ENCODE measurements at regions not wholly inside any gene's neighbourhood (a gene's known extent, or its start where the extent isn't known, plus 50 kb on each side); places are given as distances from the start of the nearest gene placed in this dataset.

GRCh38 chr17:13688716-13689115 is 87.0 kb upstream of the HS3ST3A1 start:
- POLR2A ChIA-PET = no interaction called here
- TF ChIP-seq L3MBTL2 (conservative IDR thresholded peaks at IDR 0.05) = no peak
- TF ChIP-seq SUZ12 (IDR thresholded peaks at IDR 0.05) = no peak
- no peak for TF ChIP-seq HDGF (IDR thresholded peaks at IDR 0.05; ENCODE audit: borderline replicate concordance)
- no peak for TF ChIP-seq CTBP1 (IDR thresholded peaks at IDR 0.05; ENCODE audit: borderline replicate concordance)
- TF ChIP-seq FOXK2 (IDR thresholded peaks at IDR 0.05) = no peak
- TF ChIP-seq ARNT (IDR thresholded peaks at IDR 0.05) = no peak
- no peak for TF ChIP-seq TARDBP (IDR thresholded peaks at IDR 0.05)
- TF ChIP-seq ZNF384 (IDR thresholded peaks at IDR 0.05) = no peak
- no peak for TF ChIP-seq BHLHE40 (IDR thresholded peaks at IDR 0.05; ENCODE audit: borderline replicate concordance)
- TF ChIP-seq PKNOX1 (IDR thresholded peaks at IDR 0.05) = no peak
- TF ChIP-seq FOXM1 (IDR thresholded peaks at IDR 0.05; ENCODE audit: borderline replicate concordance) = no peak
- no peak for TF ChIP-seq ELF4 (IDR thresholded peaks at IDR 0.05)
- no peak for TF ChIP-seq SP1 (IDR thresholded peaks at IDR 0.05)
- no peak for TF ChIP-seq NFRKB (IDR thresholded peaks at IDR 0.05)
- CTCF ChIA-PET = no interaction called here
- DNase-seq (ENCODE audit: extremely low spot score) = no peak

- TF ChIP-seq LEF1 (IDR thresholded peaks at IDR 0.05; ENCODE audit: borderline replicate concordance) (no peak), FOXM1 (IDR thresholded peaks at IDR 0.05; ENCODE audit: borderline replicate concordance) (no peak), FOXK2 (IDR thresholded peaks at IDR 0.05) (no peak), FOXA1 (IDR thresholded peaks at IDR 0.05) (no peak), CTBP1 (IDR thresholded peaks at IDR 0.05; ENCODE audit: borderline replicate concordance) (no peak), TARDBP (IDR thresholded peaks at IDR 0.05) (no peak), PKNOX1 (IDR thresholded peaks at IDR 0.05) (no peak), L3MBTL2 (conservative IDR thresholded peaks at IDR 0.05) (no peak), SUZ12 (IDR thresholded peaks at IDR 0.05) (no peak), ZNF384 (IDR thresholded peaks at IDR 0.05) (no peak), NFRKB (IDR thresholded peaks at IDR 0.05) (no peak), ELF4 (IDR thresholded peaks at IDR 0.05) (no peak), ARNT (IDR thresholded peaks at IDR 0.05) (no peak), BHLHE40 (IDR thresholded peaks at IDR 0.05; ENCODE audit: borderline replicate concordance) (no peak), SP1 (IDR thresholded peaks at IDR 0.05) (no peak), HDGF (IDR thresholded peaks at IDR 0.05; ENCODE audit: borderline replicate concordance) (no peak)
- no peak for DNase-seq (ENCODE audit: extremely low spot score)
- POLR2A ChIA-PET = no interaction called here
- CTCF ChIA-PET = no interaction called here
These were observed 89.1 kb upstream of the HS3ST3A1 start for GRCh38 chr17:13690806-13691205.

GRCh38 chr17:13694934-13695333 is 93.2 kb upstream of the HS3ST3A1 start:
- TF ChIP-seq CTBP1 (IDR thresholded peaks at IDR 0.05; ENCODE audit: borderline replicate concordance) = no peak
- TF ChIP-seq PKNOX1 (IDR thresholded peaks at IDR 0.05) = peak; percentile 46; the same call in 1 of the 2 replicates
- POLR2A ChIA-PET = no interaction called here
- CTCF ChIA-PET = no interaction called here
- no peak for DNase-seq (ENCODE audit: extremely low spot score)

- TF ChIP-seq L3MBTL2 (conservative IDR thresholded peaks at IDR 0.05) = no peak
- TF ChIP-seq CTBP1 (IDR thresholded peaks at IDR 0.05; ENCODE audit: borderline replicate concordance) = no peak
- TF ChIP-seq PKNOX1 (IDR thresholded peaks at IDR 0.05) = no peak
- no peak for TF ChIP-seq LEF1 (IDR thresholded peaks at IDR 0.05; ENCODE audit: borderline replicate concordance)
- no peak for TF ChIP-seq NFRKB (IDR thresholded peaks at IDR 0.05)
- TF ChIP-seq SP1 (IDR thresholded peaks at IDR 0.05) = no peak
- no peak for TF ChIP-seq SUZ12 (IDR thresholded peaks at IDR 0.05)
- POLR2A ChIA-PET = no interaction called here
- DNase-seq (ENCODE audit: extremely low spot score) = no peak
- CTCF ChIA-PET = interaction anchor here (0.8 kb wide), 1 partner anchor 27 kb away, joined by 3 read pairs; no protein-coding TSS in a partner anchor
These were observed 97.1 kb upstream of the HS3ST3A1 start for GRCh38 chr17:13698832-13699231.

- no peak for DNase-seq (ENCODE audit: extremely low spot score)
- POLR2A ChIA-PET = no interaction called here
- CTCF ChIA-PET = no interaction called here
- no peak for TF ChIP-seq FOXK2 (IDR thresholded peaks at IDR 0.05)
- TF ChIP-seq LEF1 (IDR thresholded peaks at IDR 0.05; ENCODE audit: borderline replicate concordance) = no peak
- no peak for TF ChIP-seq ELF4 (IDR thresholded peaks at IDR 0.05)
- no peak for TF ChIP-seq CTBP1 (IDR thresholded peaks at IDR 0.05; ENCODE audit: borderline replicate concordance)
- no peak for TF ChIP-seq BHLHE40 (IDR thresholded peaks at IDR 0.05; ENCODE audit: borderline replicate concordance)
- no peak for TF ChIP-seq HDGF (IDR thresholded peaks at IDR 0.05; ENCODE audit: borderline replicate concordance)
- no peak for TF ChIP-seq TARDBP (IDR thresholded peaks at IDR 0.05)
- TF ChIP-seq ZNF384 (IDR thresholded peaks at IDR 0.05) = no peak
- no peak for TF ChIP-seq NFRKB (IDR thresholded peaks at IDR 0.05)
- no peak for TF ChIP-seq PKNOX1 (IDR thresholded peaks at IDR 0.05)
- no peak for TF ChIP-seq FOXM1 (IDR thresholded peaks at IDR 0.05; ENCODE audit: borderline replicate concordance)
- no peak for TF ChIP-seq SP1 (IDR thresholded peaks at IDR 0.05)
- no peak for TF ChIP-seq SUZ12 (IDR thresholded peaks at IDR 0.05)
- TF ChIP-seq ARNT (IDR thresholded peaks at IDR 0.05) = no peak
- TF ChIP-seq FOXA1 (IDR thresholded peaks at IDR 0.05) = no peak
- no peak for TF ChIP-seq L3MBTL2 (conservative IDR thresholded peaks at IDR 0.05)
These were observed 97.5 kb upstream of the HS3ST3A1 start for GRCh38 chr17:13699261-13699660.
